Pons (tissue), 1 donor: ENCODE measurements at regions not wholly inside any gene's neighbourhood (a gene's known extent, or its start where the extent isn't known, plus 50 kb on each side); places are given as distances from the start of the nearest gene placed in this dataset.
A peak's percentile ranks its signal among the peaks of the same experiment; 100 is the strongest.
"Not testable (repeated sequence)": the region's sequence is repeated elsewhere in the genome, so short reads cannot be mapped to it uniquely, and the experiment has no call there.

Experiments
- DNase-seq: peaks from one replicate; pipeline ENCODE4 v3.0.0-alpha.2; 2016; ENCODE audit warnings: low spot score

DNA sequence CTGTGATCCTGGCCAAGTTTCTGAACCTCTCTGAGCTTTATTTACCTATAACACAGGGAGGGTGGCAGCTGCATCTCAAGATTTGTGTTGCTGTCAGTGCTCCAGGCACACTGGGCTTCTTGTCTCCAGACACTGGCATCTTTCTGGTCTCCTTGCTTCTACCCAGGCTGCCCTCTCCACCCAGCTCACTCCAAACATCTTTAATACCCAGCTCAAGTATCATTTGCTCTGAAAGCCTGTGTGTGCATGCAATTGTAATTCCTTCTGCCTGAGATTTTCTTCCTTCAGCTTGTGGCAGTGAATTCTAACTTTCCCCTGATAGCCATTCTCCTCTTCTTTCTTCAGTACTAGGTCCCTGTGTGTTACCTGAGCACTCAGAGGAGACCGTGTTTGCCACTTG is 50.7 kb upstream of the USP7 start:
- no peak for DNase-seq

DNA sequence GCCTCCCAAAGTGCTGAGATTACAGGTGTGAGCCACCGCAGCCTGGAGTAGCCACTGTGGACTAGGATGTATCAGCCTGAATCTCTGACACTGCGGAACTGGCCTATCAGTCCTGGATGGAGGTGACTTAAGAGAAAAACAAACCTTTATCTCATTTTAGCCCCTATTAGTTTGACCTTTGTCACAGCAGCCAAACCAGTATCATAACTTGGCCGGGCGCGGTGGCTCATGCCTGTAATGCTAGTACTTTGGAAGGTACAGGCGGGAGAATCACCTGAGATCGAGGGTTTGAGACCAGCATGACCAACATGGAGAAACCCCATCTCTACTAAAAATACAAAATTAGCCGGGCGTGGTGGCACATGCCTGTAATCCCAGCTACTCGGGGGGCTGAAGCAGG is 51.8 kb upstream of the USP7 start:
- no peak for DNase-seq

DNA sequence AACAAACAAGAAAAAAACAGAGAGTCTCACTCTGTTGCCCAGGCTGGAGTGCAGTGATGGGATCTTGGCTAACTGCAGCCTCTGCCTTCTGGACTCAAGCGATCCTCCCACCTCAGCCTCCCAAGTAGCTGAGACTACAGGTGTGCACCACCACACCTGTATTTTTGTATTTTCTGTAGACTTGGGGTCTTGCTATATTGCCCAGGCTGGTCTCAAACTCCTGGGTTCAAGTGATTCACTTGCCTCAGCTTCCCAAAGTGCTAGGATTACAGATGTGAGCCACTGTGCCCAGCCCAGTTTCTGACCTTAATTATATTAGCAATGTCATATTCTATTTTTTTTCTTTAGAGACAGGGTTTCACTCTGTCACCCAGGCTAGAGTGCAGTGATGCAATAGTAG is 52.3 kb upstream of the USP7 start:
- DNase-seq: not testable (repeated sequence)

DNA sequence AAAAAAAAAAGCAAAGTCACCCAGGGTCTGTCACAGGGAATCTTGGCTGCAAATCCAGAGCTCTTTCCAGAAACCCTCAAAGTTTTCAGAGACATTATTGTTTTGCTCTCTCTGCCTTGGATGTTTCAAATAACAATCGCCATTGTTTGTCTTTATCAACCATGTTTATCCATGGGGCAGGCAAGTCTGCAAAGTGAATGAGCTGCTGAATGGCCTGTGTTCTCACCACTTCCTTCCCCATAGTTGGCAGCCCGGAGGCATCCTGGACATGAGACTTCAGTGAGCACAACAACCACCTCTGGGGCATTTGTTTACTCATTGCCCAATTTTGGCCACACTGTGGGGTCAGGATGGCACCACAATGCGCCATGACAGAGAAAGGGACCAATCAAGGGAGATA is 53.1 kb upstream of the USP7 start:
- peak; percentile 85 for DNase-seq

DNA sequence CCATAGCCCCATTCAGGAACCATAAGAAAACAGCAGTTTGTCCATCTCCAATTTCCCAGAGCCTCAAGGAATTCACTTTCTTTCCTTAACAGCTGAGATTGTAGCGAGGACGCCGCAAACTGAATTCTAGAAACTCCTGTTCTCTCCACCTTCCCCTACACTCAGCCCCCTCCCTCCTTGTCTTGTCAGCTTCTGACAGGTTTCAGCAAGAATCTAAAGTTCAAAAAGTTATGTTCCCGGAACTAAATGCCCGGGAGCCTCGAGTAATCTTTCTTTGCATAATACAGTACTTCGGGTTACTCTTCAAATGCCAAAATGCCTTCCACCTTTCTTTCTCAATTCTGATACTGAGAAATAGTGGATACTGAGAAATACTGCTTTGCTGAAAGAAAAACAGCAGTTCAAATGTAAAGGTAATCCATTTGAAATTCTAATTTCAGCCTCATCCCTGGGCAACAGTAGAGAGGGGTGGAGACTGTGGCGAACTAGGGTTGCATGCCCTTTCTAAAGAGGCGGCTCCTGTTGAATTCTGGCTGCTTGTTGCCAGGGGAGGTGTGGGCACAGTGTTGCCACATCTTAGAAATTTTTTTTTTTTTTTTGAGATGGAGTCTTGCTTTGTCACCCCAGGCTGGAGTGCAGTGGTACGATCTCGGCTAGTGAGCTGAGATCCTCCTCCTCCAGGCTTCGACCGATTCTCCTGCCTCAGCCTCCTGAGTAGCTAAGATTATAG is 63.5 kb upstream of the USP7 start:
- DNase-seq: no peak

DNA sequence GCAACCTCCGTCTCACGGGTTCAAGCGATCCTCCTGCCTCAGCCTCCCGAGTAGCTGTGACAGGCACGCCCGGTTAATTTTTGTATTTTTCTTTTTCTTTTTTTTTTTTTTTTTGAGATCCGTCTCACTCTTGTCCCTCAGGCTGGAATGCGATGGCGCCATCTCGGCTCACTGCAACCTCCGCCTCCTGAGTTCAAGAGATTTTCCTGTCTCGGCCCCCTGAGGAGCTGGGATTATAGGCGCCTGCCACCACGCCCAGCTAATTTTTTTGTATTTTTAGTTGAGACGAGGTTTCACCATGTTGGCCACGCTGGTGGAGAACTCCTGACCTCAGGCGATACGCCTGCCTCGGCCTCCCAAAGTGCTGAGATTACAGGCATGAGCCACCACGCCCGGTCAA is 63.0 kb upstream of the HAPSTR1 start:
- not testable (repeated sequence) for DNase-seq

DNA sequence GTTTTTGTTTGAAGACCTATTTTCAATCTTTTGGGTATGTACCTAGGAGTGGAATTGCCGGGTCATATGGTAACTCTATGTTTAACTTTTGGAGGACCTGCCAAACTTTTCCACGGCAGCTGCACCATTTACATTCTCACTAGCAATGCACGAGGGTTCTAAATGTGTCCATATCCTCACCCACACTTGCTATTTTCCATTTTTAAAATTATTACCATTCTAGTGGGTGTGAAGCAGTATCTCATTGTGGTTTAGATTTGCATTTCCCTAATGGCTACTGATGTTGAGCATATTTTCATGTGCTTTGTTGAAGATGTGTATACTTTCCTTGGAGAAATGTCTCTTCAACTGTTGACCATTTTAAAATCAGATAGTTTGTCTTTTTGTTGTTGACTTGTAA is 60.3 kb upstream of the HAPSTR1 start:
- no peak for DNase-seq

DNA sequence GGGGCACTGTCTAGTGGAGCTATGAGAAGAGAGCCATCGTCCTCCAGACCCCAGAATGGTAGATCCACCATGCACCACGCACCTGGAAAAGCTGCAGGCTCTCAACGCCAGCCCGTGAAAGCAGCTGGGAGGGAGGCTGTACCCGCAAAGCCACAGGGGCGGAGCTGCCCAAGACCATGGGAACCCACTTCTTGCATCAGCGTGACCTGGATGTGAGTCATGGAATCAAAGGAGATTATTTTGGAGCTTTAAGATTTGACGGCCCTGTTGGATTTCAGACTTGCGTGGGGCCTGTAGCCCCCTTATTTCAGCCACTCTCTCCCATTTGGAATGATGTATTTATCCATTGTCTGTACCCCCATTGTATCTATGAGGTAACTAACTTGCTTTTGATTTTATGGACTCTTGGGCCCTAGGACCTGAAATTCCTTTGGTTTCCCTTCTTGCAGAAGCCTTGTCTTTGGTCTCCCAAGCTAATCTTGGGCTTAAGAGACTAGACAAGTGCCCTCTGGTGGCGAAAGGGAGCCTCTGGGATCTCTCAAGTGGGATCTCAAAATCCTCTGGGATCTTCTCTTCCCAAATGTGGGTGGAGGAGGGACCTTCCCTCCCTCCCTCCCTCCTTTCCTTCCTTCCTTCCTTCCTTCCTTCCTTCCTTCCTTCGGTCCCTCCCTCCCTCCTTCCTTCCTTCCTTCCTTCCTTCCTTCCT is 58.2 kb upstream of the HAPSTR1 start:
- DNase-seq: peak; percentile 44

DNA sequence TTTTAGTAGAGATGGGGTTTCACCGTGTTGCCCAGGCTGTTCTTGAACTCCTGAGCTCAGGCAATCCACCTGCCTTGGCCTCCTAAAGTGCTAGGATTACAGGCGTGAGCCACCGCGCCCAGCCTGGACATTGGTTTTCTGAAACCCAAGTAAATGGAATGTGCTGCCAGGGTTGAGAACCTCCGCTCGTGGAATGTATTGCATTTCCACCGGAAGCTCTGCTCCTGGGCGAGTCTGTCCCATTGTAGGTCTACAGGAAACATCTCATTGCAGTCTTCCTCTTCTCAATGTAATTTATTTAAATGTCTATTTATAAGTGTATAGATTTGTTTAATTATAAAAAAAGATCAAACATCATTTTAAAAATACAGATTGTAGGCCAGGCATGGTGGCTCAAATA is 57.4 kb upstream of the HAPSTR1 start:
- DNase-seq: no peak

DNA sequence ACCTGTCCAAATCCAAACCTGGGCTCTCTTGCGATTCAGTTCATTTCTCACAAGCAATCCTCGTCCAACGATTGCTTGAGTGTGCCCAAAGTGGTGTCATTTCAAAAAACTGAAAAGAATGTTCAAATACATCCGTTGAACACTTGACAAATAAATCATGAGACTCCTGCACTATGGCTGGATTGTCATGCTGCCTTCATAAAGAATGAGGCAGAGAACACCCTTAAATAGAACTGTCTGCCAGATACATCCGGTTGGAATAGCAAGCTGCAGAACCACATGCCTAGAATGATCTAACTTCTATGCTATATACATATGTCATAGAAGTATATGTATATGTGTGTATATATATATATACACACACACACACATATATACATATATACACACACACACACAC is 55.4 kb upstream of the HAPSTR1 start:
- DNase-seq: no peak

DNA sequence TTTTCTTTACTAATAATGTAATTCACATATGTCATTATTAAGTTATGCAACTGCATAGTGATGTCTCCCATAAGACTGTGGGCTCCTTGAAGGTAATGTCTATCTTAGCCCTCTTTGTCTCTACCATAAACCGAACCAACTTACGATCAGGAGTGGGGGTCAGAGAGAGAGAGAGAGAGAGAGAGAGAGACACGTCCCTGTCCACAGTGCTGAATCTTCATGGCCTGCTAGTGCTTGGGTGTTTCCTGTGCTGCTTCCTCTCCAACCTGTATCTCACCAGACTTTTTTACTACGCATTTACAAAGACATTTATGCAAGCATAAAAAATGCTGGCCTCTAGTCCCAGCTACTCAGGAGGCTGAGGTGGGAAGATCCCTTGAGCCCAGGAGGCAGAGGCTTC is 52.2 kb upstream of the HAPSTR1 start:
- DNase-seq: no peak

DNA sequence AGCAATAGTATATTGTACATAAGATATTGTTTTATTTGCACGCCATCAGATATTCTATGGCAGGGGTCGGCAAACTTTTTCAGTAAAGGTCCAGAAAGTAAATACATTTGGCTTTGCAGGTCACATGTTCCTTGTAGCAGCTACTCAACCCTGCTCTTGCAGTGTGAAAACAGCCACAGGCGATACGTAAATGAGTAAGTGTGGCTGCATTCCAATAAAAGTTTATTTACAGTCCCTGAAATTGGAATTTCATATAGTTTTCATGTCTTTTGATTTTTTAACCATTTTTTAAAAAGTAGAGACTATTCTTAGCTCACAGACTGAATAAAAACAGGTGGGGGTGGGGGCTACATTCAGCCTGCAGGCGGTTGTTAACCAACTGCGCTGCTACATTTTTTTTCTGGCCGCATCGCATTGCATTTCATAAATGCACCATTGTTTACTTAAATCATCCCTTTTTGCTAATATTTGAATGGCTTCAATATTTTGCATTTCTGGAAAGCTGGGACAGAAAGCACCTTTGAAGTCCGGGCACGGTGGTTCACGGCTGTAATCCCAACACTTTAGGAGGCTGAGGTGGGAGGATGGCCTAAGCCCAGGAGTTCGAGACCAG is 50.5 kb upstream of the HAPSTR1 start:
- no peak for DNase-seq
